Left cardiac atrium (tissue), 4 donors: ENCODE measurements at regions not wholly inside any gene's neighbourhood (a gene's known extent, or its start where the extent isn't known, plus 50 kb on each side); places are given as distances from the start of the nearest gene placed in this dataset.
A peak's percentile ranks its signal among the peaks of the same experiment; 100 is the strongest.

Source experiments
- ATAC-seq, 2 donors: fragments of 200-7000 bp; cut with Tn5 transposase; one replicate each; pipeline ENCODE4 v1.9.1; 2020; ENCODE audit warnings: mild to moderate bottlenecking in 2 of 2, moderate library complexity in 2 of 2
- DNase-seq: peaks from one replicate; pipeline ENCODE4 v3.0.0-alpha.2; 2020
- intact Hi-C, 2 donors: fragments of 100-400 bp; cut with DNase I; formaldehyde crosslinking; loops; one replicate each; pipeline versions ENCODE4 v1.14.1 to v1.15.1; 2022 to 2023
- donor health status: DM: no; HTN: yes; CAD: no.
- donor health status: DM: no; HTN: yes; CAD: no; lungs with severe emphysema.
- donor health status: DM: yes; HTN: yes; CAD: no.
- donor health status: Dilated cardiomyopathy.

DNA sequence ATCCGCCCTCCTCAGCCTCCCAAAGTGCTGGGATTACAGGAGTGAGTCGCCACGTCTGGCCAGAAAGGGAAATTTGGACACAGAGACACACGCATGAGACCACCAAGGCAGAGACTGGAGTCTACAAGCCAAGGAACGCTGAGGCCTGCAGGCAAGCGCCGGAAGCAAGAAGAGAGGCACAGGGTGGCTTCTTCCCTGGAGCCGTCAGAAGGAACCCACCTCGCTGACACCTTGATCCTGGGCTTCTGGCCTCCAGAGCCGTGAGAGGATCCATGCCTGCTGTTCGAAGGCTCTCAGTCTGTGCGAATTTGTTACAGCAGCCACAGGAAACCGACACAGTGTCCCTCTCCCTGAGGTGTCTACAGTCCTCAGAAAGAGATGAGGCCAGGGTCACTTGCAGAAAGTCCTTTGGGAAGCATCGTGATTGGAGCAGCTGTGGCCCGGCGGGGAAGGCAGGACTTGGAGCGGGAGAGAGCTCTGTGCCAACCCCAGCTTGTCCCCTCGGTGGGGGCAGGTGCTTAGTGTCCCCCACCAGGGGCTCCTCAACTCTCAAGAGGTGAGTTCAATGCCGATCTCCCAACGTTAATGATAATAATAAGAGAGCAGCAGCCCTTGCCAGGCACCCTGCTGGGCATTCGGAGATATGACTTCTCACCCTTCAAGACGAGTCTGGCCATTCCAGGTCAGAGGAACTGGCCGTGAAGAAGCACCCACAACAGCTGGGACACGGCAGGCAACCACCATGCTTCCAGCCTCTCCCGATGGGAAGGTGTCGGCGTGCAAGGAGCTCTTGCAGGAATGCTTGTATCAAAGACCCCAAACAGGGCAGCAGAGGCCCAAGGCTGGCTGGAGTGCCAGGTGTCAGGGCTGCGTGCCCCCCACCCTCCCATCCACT is 68.4 kb upstream of the TNRC6C start:
- DNase-seq (peak; percentile 10), ATAC-seq (no peak)
- intact Hi-C loops, result loop anchor here in 1 of 2 donors (5.0 to 10.0 kb wide), 2 partner anchors 115 to 348 kb away; no protein-coding TSS in a partner anchor

DNA sequence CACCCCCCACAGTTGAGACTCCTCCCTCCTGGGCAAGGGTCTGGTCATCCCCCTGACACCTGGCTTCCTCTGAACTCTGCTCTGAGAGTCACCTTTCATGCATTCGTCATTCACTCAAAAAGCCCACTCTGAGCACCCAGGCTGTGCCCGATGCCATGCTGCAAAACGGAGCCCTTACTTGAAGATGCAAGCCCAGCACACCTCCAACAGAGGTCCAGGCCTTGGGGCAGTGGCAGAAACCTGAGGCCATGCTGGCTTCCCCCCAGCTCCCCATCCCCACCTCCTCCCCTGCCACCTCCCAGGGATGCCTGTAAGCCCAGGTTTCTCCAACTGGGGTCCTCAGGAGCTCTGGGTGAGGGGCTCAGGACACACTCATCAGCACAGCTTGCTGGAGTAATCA is 67.7 kb upstream of the TNRC6C start:
- ATAC-seq (no peak), DNase-seq (no peak)
- intact Hi-C loops, result no loop called here

DNA sequence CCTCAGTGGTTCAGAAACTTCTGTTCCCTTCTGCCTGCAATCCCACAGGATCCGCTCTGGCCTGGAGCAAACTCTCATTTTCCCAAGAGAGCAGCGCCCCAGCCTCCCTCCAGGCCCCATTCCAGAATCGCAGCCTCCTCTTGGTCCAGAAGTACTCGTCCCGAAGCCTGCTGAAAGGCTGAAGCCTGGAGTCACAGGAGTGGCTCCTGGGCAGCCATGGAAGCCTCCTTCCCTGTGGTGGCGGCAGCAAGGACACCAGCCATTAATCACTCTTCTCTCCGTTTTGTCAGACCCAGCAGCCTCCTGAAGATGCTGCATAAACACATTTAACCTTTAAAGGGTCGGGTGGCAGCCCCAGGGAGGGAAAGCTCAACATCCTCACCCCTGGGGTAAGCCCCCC is 66.9 kb upstream of the TNRC6C start:
- DNase-seq (peak; percentile 9), ATAC-seq (no peak)
- intact Hi-C loops, result no loop called here

DNA sequence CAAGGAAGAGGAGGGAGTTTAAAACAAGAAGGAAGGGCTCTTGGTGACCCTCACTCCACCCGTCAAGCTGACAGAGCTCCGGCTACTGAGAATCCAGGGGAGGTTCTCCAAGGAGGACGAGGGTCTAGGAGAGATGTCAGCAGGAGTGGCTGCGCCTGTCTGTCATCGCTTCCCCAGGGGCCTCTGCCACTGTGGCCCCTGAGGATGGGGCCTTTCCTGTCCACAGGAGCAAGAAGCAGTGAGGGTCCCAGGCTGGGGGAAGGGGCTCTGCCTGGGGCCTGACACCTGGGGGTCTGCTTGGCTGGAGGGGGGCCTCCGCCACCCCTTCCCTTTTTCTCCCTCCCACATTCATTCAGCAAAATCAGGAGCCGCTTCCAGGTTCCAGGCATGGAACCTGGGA is 66.5 kb upstream of the TNRC6C start:
- intact Hi-C loops, result no loop called here
- DNase-seq, result no peak
- ATAC-seq, result no peak

DNA sequence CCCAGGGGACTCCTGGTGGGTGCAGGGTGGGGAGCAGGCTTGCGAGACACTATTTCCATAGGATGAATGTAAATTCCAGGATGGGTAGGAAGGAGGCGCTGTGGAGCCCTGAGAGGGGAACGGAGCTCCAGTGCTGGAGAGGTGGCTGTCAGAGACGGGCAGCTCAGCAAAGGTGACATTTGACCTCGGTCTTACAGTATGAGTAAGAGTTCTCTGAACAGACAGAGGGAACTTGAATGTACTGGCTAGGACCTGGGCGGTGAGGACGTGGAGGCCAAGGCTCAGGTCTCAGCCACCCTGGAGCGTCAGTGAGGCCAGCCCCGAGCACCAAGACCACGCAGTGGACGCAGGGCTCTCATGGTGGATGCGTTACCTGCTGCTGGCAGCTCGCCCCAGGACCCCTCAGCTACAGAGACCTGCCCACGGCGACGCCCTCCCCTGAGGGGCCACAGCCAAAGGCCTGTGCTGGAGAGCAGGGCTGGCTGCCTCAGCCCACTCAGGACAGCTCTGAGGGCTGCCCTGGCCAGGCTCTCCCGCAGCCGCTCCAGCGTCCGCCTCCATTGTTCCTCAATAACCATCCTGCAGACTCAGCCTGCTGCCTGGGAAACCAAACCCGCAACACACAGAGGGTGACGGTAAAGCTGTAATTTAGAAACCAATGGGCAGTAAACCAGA is 65.9 kb upstream of the TNRC6C start:
- ATAC-seq, result no peak
- peak; percentile 21 for DNase-seq
- intact Hi-C loops, result no loop called here

DNA sequence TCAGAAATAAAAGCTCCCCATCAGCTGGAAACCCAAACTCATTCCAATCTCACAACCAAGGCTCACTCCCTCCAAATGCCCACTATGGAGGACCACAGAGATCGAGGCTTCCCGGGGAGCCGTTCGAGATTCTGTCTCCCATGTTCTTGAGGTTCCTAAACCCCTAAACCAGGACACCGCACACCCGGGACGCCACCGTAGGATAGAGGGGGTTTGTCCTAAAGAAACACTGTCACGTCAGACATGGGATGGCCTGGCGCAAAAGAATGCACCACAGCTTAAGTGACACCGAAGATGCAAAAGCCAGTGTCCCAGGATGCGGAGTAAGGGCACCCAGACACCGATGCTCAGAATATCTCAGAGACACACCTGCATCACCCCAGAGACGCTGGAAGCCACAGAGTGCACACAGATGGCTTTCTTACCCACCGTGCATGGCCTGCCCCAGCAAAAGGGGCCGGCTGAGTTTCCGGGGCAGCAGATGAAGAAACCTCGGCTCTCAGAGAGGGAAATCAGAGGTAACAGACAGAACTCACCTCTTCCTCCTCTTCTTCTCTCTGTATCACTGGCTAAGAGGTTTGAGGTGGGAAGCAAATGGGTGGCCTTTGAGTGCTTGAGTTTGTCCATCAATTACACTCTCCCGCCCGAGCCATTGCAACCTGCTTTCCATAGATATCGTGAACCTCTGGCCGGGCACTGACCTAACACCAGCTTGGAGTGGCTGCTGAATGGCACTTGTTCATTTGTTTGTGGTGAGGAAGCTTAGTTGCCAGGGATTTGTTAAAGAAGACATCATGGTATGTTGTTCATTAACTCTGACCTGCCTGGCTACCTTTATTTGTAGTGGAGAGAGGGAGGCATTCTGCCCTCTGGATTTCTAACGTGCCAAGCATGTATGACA is 65.1 kb upstream of the TNRC6C start:
- ATAC-seq, result no peak
- no peak for DNase-seq
- intact Hi-C loops, result no loop called here

DNA sequence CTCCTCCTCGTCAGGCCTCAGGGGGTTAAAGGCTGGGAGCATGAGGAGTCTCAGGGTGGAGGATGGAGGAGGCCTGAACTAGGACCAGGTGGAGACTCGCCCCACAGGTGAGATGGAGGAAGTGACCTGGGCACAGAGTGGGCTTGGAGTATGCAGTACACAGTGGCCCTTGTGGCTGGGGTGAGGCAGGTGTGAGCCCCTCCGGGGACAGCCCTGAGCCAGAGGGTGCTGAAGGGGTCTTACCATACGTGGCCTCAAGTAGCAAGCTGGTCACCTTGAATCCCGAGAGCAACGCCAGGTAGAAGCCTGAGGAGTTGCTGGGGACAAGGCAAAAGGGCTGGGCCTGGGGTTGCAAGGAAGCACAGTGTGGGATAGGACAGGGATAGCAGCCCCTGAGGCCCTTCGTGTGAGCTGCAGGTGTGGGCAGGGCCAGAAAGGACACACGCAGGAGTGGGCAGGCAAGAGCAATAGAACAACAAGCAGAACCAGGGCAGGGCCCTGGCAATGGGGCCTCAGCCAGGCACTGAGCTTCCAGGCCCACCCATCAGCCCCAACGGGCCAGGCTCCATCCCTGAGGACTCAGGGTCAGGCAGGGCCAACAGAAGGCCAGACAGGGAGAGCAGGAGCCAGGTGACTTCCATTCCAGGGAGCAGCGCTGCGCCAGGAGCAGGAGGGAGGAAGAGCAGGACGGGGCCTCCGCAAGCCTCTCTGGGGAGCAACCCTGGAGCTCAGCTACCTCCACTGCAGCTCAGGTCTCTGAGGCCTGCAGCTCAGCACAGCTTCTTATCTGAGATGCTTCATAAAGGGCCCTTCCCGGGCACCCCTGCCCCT is 64.2 kb upstream of the TNRC6C start:
- ATAC-seq, result no peak

DNA sequence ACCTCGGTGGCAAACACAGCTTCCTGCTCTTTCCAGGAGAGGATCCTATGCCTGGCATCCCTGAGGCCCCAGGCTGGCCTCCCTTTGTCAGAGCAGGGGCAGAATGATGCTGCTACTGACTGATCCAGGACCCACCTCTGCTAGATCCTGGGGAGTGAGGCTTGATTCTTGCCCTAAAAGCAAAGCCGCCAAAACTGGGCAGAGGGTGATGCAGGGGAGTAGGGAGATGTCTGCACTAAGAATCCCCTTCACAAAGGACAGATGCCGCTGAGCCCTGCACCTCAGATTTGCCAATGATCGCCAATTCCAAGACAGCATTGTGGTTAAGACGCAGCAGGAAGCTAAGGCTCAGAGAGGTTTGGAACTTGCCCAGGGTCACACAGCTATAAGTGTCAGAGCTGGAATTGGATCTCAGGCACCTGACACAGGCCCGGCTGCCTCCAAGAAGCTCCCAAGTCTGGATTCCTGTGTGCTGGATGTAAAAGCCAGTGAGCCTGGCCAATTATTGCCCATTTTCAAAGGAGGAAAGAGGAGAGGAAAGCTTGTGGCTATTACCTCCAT is 60.7 kb upstream of the TNRC6C start:
- intact Hi-C loops, result no loop called here
- DNase-seq, result no peak
- ATAC-seq, result no peak

More for the DNA sequence above, 64.2 kb upstream of the TNRC6C start:
- intact Hi-C loops, result no loop called here
- DNase-seq, result no peak

DNA sequence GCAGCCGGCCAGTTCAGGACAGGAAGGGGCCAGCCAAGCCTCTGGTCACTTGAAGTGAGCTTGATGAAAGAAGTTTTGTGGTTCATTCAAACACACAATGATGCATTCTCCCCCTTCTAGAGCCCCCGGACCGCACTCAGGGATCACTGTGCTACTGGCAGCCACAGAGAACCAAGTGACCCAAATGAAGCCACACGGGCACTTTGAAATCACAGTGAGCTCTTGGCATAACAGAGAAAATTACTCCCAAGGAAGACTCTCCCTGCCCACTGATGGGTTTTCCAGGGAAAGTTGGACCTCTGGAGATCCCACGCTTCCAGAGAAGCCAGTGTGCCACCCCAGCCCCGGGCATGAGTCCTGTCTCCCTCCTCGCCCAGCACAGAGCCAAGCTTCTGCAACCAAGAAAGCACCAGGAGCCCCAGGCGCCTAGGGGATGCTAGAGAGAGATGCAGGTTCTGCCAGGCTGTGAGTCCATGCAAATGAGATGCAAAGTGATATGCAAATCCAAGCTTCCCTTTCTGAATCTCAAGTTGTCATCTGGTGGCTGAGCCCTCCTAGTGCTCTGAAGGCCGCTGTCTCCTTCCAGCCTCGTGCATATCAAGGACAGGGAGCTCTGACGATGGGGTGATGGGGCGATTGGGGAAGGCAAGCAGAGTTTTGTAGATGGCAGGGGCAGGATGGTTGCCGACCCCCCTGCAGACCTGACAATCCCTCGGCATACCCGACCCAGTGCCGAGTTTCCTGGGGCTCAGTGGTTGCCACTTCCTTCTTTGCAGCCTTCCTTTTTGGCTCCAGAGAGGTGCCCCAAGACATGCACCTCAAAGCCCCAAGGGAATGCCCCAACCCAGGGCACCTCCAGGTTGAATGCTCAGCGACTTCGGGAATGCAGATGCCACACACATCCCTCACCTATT is 59.7 kb upstream of the TNRC6C start:
- no peak for ATAC-seq
- intact Hi-C loops, result no loop called here
- DNase-seq, result no peak

DNA sequence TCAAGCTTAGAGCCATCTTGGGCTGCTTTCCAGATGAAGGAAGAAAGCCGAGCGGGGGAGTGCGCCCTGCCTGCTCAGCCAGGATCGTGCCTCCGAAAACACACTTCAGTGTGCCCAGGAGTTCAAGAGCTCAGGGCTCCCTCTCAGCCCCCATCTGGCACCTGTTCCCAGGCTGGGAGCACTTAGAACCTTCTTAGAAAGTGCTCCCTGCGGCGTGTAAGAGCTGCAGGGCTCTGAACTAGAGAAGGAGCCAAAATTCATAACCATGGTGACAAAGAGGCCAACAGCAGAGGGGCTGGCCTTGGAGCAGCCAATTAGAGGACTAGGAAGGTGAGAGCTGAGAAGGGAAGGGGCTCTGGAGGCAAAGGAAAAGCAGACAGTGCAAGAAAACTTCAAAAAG is 59.0 kb upstream of the TNRC6C start:
- peak; percentile 30 to 59 for ATAC-seq
- intact Hi-C loops, result no loop called here
- DNase-seq, result no peak

DNA sequence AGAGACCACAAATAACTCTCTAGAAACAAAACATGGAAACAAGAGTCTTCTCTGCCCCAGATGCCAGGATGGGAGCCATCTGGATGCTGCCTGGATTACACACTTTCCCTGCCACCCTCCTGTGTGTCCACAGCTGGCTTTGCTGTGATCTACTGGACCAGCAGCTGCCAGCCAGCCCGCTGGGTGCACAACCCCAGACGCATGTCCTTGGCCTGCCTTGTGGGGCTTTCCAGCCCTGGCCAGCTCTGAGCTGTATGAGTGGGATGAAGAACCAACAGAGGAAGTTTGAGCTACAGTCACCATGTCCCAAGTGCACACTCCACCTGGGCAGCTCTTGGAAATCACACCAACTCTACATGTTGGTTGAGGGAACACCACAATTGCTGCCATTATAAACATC is 57.0 kb upstream of the TNRC6C start:
- ATAC-seq (no peak), DNase-seq (no peak)
- intact Hi-C loops, result no loop called here

DNA sequence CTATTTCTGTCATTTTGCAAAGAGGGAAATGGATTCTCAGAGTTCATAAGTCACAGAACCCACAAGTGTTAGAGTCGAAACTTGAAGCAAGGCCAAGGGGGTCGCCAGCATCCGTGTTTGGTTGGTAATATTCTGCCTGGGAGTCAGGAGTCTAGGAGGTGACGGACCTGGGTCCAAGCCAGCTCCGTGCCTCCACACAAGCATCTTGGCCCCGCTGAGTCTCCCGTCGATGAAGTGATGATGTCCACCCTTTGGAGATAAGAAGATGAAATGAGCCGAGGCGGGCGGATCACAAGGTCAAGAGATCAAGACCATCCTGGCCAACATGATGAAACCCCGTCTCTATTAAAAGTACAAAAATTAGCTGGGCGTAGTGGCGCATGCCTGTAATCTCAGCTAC is 53.2 kb upstream of the TNRC6C start:
- no peak for DNase-seq
- ATAC-seq, result no peak
- intact Hi-C loops, result no loop called here

DNA sequence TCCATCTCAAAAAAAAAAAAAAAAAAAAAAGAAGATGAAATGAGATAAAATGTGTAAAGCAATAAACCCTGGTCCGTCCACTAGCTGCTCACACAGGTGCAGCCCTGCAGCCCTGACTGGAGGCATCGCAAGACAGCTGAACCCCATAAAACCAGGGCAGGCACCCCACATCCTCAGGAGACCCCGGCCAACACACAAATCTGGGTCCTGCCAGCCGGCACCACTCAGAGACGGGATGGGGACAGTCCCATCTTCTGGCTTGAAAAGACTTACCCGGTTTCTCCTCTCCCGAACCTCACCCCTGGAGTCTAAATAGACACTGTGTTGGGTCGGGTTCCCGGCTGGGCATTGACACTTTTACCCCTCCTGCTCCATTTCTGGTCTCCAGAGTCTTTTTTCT is 52.7 kb upstream of the TNRC6C start:
- no peak for DNase-seq
- intact Hi-C loops, result no loop called here
- no peak for ATAC-seq

DNA sequence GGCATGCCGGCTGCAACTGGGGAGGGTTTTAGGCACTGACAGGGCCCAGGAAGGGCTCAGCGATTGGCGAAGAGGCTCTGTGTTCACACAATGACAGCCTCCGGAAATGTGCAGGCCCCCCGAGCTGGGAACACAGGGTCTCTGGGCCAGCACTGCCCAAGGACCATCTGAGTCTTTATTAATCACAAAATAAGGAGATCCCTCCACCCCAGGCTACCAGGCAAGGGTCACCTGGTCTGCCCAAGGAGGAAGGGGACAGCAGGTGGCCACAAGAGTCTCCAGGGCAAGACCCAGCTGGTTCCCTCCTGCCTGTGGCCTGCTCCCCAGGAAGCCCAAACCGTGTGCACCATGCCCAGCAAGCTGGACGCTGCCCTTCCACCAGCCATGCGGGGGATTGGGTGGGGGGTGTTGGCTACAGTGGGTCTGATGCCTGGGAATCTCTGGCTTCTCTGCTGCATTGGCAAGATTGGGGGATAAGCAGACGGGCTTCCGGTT is 52.1 kb upstream of the TNRC6C start:
- intact Hi-C loops, result no loop called here
- no peak for ATAC-seq
- no peak for DNase-seq

DNA sequence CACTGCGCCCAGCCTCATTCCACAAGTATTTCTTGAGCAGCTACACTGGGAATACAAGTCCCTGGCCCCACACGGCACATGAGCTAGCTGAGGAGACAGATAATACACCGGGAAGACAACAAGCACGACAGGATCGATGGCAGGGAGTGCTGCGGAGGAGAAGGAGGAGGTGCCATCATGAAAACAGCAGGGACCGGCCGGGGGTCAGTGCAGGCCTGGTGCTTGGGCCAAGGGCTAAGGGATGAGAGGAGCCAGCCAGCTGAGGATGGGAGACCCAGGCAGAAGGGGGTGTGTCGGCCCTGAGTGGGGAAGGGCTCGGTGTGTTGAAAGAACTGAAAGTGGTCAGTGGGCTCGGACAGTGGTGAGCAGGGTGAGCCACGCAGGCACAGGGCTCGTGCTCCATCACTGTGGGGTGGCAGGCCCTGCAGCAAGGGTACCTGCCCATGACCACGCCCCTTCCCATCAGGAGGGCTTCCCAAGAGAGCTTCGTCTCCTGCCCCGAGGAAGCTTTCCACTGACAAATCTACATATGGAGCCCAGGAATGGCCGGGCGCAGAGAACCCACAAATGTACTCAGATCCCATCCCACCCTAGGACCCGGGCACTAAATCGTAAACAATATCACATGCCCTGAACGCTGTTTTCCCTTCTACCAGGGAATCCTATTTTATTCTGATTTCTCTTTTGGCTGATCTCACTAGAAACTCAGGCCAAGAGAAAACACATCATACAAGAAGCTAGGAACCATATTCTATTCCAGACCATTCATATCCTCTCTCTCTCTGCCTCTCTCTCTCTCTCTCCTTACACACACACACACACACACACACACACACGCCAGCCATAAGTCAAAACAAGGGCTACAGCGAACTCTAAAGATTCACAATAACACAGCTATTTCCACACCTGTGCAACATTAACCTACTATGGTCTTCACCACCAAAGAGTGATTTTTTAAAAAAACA is 50.7 kb upstream of the TNRC6C start:
- DNase-seq, result no peak
- intact Hi-C loops, result no loop called here
- ATAC-seq, result no peak

DNA sequence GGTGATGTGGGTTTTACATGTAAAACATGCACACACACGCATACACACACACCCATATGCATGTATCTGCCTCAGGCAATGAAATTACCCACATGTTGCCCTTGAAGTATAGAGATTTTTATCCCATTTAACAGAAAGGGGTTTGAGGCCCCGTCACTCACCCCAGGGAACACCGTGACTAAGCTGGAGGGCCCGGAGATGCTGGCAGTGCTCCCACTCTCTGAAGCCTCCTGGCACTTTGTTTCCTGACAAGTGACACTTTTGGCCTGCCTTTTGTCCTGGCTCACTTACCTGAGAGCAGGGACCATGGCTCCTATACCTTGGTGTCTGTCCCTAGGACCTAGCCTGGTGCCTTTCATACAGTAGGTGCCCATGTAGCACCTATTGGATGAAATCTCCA is 50.0 kb upstream of the TNRC6C start:
- intact Hi-C loops, result no loop called here
- ATAC-seq (peak in 1 of 2 donors; percentile 59), DNase-seq (no peak)
